ENCODE measurements at regions not wholly inside any gene's neighbourhood (a gene's known extent, or its start where the extent isn't known, plus 50 kb on each side); places are given as distances from the start of the nearest gene placed in this dataset.

DNA sequence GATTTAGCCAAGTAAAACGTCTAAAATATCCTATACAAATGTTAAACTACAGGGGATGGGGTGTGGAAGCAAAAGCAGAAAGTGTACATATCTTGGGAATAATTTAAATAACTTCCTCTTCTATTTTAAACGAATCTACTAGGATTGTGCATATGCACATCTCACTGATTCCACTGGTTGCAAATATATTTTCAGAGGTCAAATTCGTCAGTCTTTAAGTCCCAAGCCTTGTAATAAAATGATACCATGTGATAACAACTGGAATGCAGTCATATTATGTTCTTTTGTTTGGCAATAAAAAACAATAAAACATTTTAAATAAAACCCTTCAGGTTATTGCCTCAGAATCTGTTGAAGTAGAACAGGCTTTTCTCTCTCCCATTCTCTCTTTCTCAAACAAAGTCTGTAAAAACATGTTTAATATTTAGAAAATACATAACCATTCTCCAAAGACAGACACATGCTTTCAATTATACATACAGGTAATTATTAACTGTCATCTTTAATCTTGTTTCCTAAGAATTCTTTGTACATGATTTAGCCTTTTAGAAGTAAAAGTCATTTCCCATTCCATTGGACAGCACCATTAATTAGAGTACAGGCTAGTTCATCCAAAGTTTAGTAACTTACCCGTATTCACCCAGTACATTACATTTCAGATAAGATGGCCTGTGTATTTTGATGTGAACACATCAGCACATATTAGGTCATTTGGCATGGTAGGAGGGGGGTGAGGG, 421.1 kb downstream of the PCDH7 start:
- H3K9me3 ChIP-seq = no peaks in the 10 kb centered on the region
- ATAC-seq (no peak), DNase-seq (no peak)
- no peak overlapping the region for H3K4me3 ChIP-seq
- no peak for TF ChIP-seq CTCF (IDR thresholded peaks at IDR 0.05 in 4 of 5, conservative IDR thresholded peaks at IDR 0.05 in 1 of 5)
- no peak for TF ChIP-seq POLR2A (IDR thresholded peaks at IDR 0.05)
- no peaks in the 10 kb centered on the region for H3K36me3 ChIP-seq
- intact Hi-C loops (cut with DNase I; ENCODE audit: low total_unique reads) = no loop called here
- in situ Hi-C loops (cut with MboI; ENCODE audit: low sequenced_read_pairs in 4 of 4) = no loop called here
- H3K27me3 ChIP-seq = no peaks in the 10 kb centered on the region
- H3K4me1 ChIP-seq = no peaks in the 10 kb centered on the region
- H3K27ac ChIP-seq = no peak overlapping the region

- intact Hi-C loops (cut with DNase I; ENCODE audit: low total_unique reads) (no loop called here), in situ Hi-C loops (cut with MboI; ENCODE audit: low sequenced_read_pairs in 4 of 4) (no loop called here)
- Histone ChIP-seq H3K4me3 (no peak overlapping the region), H3K27ac (no peak overlapping the region), H3K27me3 (no peaks in the 10 kb centered on the region), H3K9me3 (no peaks in the 10 kb centered on the region), H3K36me3 (no peaks in the 10 kb centered on the region), H3K4me1 (no peaks in the 10 kb centered on the region)
- ATAC-seq = no peak
- TF ChIP-seq POLR2A (IDR thresholded peaks at IDR 0.05) (no peak), CTCF (IDR thresholded peaks at IDR 0.05 in 4 of 5, conservative IDR thresholded peaks at IDR 0.05 in 1 of 5) (no peak)
- DNase-seq = no peak
Measured at GRCh38 chr4:31141832-31142142, 421.6 kb downstream of the PCDH7 start.

DNA sequence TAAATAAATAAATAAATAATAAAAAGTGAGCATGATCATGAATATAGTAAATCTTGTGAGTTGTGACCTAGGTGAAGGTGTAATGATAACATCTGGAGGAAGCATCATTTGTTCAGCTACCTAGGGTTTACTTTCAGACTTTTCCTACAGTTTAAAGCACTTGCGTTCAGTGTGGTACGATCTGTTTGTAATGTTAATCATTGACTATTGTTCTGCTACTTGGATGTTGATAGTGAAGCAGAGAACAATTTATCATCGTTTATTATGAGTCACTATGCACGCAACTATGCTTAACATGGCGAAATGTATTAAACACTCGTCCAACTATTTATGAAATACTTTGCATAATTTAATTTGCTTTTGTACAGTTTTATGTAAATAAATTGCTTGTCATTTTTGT, 426.2 kb downstream of the PCDH7 start:
- TF ChIP-seq CTCF (IDR thresholded peaks at IDR 0.05 in 4 of 5, conservative IDR thresholded peaks at IDR 0.05 in 1 of 5) = no peak
- TF ChIP-seq POLR2A (IDR thresholded peaks at IDR 0.05) = no peak
- intact Hi-C loops (cut with DNase I; ENCODE audit: low total_unique reads) = no loop called here

DNA sequence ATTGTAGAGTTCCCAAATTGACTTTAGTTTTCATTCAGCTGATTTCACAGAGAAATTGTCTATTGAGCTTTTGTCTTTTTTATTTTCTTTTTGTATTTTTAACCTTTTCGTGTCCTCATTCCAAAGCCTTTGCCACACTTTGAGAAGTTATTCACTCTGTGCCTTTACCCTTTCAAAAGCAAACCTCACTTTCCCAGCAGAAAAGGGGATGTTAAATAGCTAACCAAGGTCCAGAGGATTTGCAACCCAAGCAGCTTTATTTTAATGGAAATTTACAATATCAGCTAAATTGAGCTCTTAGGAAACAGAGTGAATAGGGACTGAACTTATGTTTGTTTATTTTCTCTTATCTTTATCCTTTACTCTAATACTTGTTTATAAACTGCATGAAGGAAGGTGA, 428.8 kb downstream of the PCDH7 start:
- TF ChIP-seq CTCF (IDR thresholded peaks at IDR 0.05 in 4 of 5, conservative IDR thresholded peaks at IDR 0.05 in 1 of 5) (no peak), POLR2A (IDR thresholded peaks at IDR 0.05) (no peak)
- no peak for DNase-seq
- H3K27ac ChIP-seq = no peak overlapping the region
- H3K4me1 ChIP-seq = no peaks in the 10 kb centered on the region
- in situ Hi-C loops (cut with MboI; ENCODE audit: low sequenced_read_pairs in 4 of 4) (no loop called here), intact Hi-C loops (cut with DNase I; ENCODE audit: low total_unique reads) (no loop called here)
- H3K4me3 ChIP-seq = no peak overlapping the region
- no peaks in the 10 kb centered on the region for H3K27me3 ChIP-seq
- ATAC-seq = no peak
- no peaks in the 10 kb centered on the region for H3K9me3 ChIP-seq
- H3K36me3 ChIP-seq = no peaks in the 10 kb centered on the region

More for the DNA sequence above, 426.2 kb downstream of the PCDH7 start:
- no peaks in the 10 kb centered on the region for H3K27me3 ChIP-seq
- no peak overlapping the region for H3K27ac ChIP-seq
- ATAC-seq (no peak), DNase-seq (no peak)
- H3K9me3 ChIP-seq = no peaks in the 10 kb centered on the region
- in situ Hi-C loops (cut with MboI; ENCODE audit: low sequenced_read_pairs in 4 of 4) = no loop called here
- H3K36me3 ChIP-seq = no peaks in the 10 kb centered on the region
- no peaks in the 10 kb centered on the region for H3K4me1 ChIP-seq
- H3K4me3 ChIP-seq = no peak overlapping the region

- in situ Hi-C loops (cut with MboI; ENCODE audit: low sequenced_read_pairs in 4 of 4) = no loop called here
- no peaks in the 10 kb centered on the region for H3K36me3 ChIP-seq
- DNase-seq = no peak
- H3K4me1 ChIP-seq = no peaks in the 10 kb centered on the region
- intact Hi-C loops (cut with DNase I; ENCODE audit: low total_unique reads) = no loop called here
- no peak overlapping the region for H3K4me3 ChIP-seq
- ATAC-seq = no peak
- TF ChIP-seq POLR2A (IDR thresholded peaks at IDR 0.05) (no peak), CTCF (IDR thresholded peaks at IDR 0.05 in 4 of 5, conservative IDR thresholded peaks at IDR 0.05 in 1 of 5) (no peak)
- H3K9me3 ChIP-seq = no peaks in the 10 kb centered on the region
- no peak overlapping the region for H3K27ac ChIP-seq
- no peaks in the 10 kb centered on the region for H3K27me3 ChIP-seq
Measured at GRCh38 chr4:31156221-31156620, 436.1 kb downstream of the PCDH7 start.
